ENCODE measurements at regions not wholly inside any gene's neighbourhood (a gene's known extent, or its start where the extent isn't known, plus 50 kb on each side); places are given as distances from the start of the nearest gene placed in this dataset.

DNA sequence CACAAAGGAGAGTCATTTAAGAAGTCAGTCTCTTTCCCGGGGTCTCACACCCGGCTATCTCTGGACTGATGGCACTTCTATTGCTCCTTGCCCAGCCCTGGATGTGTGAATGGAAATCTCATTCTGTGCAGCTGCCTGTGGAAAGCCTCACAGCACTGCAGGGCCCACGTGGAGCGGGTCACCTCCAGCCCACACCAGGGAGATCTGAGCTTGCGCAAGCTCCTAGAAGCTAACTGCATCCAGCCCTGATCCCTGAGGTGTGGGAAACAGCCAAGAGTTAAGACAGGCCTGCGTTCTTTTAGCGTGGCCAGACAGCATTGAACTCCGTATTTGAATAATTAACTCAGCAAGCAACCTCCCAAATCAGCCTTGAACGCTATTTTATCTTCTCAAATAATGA, 150.5 kb downstream of the LRIG2 start:
- FAIRE-seq: no peak
- DNase-seq (ENCODE audit: insufficient read length): no peak
- no peak for TF ChIP-seq TAF1 (IDR thresholded peaks at IDR 0.05; ENCODE audit: borderline replicate concordance, low read depth, low read length)
- TF ChIP-seq POLR2A (IDR thresholded peaks at IDR 0.05; ENCODE audit: low read depth, low read length): no peak
- no peak for TF ChIP-seq POLR2AphosphoS5 (IDR thresholded peaks at IDR 0.05; ENCODE audit: low read depth, low read length)

GRCh38 chr1:113226148-113226547, 153.2 kb downstream of the LRIG2 start:
- TF ChIP-seq POLR2AphosphoS5 (IDR thresholded peaks at IDR 0.05; ENCODE audit: low read depth, low read length) (no peak), POLR2A (IDR thresholded peaks at IDR 0.05; ENCODE audit: low read depth, low read length) (no peak)
- peak; percentile 88 for FAIRE-seq
- peak; percentile 20 for DNase-seq (ENCODE audit: insufficient read length)

GRCh38 chr1:113231866-113232265, 158.4 kb upstream of the MAGI3 start:
- DNase-seq (ENCODE audit: insufficient read length) (no peak), FAIRE-seq (no peak)
- TF ChIP-seq POLR2A (IDR thresholded peaks at IDR 0.05; ENCODE audit: low read depth, low read length): no peak
- TF ChIP-seq POLR2AphosphoS5 (IDR thresholded peaks at IDR 0.05; ENCODE audit: low read depth, low read length): no peak
- no peak for TF ChIP-seq TAF1 (IDR thresholded peaks at IDR 0.05; ENCODE audit: borderline replicate concordance, low read depth, low read length)

DNA sequence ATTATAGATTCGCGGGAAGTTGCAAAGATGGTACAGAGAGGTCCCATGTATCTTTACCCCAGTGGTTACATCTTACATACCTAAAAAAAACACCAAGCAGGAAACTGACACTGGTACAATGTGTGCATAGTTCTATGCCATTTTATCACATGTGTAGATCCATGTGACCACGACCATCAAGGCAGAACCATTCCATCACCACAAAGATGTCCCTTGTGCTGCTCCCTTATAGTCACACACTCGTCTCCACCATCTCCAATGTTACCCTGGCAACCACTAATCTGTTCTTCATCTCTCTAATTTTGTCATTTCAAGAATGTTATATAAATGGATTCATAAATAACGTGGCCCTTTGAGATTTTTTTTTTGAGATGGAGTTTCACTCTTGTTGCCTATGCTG, 156.9 kb upstream of the MAGI3 start:
- DNase-seq (ENCODE audit: insufficient read length) (no peak), FAIRE-seq (no peak)
- TF ChIP-seq POLR2A (IDR thresholded peaks at IDR 0.05; ENCODE audit: low read depth, low read length): no peak
- TF ChIP-seq TAF1 (IDR thresholded peaks at IDR 0.05; ENCODE audit: borderline replicate concordance, low read depth, low read length): no peak
- no peak for TF ChIP-seq POLR2AphosphoS5 (IDR thresholded peaks at IDR 0.05; ENCODE audit: low read depth, low read length)

- TF ChIP-seq POLR2A (IDR thresholded peaks at IDR 0.05; ENCODE audit: low read depth, low read length) (no peak), TAF1 (IDR thresholded peaks at IDR 0.05; ENCODE audit: borderline replicate concordance, low read depth, low read length) (no peak), POLR2AphosphoS5 (IDR thresholded peaks at IDR 0.05; ENCODE audit: low read depth, low read length) (no peak)
- no peak for DNase-seq (ENCODE audit: insufficient read length)
These were observed 149.1 kb upstream of the MAGI3 start for GRCh38 chr1:113241237-113241636.

DNA sequence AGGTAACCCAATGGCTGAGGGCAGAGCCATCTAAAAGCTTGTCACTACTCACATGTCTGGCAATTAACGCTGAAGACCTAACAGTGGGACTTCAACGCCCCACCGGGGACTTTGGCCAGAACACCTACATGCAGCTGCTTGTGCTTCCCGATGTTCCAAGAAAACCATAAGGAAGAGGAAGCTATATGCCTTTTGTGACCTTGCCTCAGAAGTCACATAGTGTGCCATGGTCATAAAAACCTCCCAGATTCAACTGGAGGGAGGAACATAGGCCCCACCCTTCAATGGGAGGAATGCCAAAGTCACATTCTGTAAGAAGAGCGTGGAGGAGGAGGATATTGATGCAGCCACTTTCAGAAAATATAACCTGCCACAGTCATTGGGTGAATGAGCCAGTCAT, 147.8 kb upstream of the MAGI3 start:
- DNase-seq (ENCODE audit: insufficient read length) (no peak), FAIRE-seq (no peak)
- TF ChIP-seq POLR2A (IDR thresholded peaks at IDR 0.05; ENCODE audit: low read depth, low read length) (no peak), POLR2AphosphoS5 (IDR thresholded peaks at IDR 0.05; ENCODE audit: low read depth, low read length) (no peak), TAF1 (IDR thresholded peaks at IDR 0.05; ENCODE audit: borderline replicate concordance, low read depth, low read length) (no peak)

More at GRCh38 chr1:113241237-113241636, 149.1 kb upstream of the MAGI3 start:
- no peak for FAIRE-seq

GRCh38 chr1:113243529-113243928, 146.8 kb upstream of the MAGI3 start:
- TF ChIP-seq TAF1 (IDR thresholded peaks at IDR 0.05; ENCODE audit: borderline replicate concordance, low read depth, low read length): no peak
- no peak for TF ChIP-seq POLR2AphosphoS5 (IDR thresholded peaks at IDR 0.05; ENCODE audit: low read depth, low read length)
- no peak for TF ChIP-seq POLR2A (IDR thresholded peaks at IDR 0.05; ENCODE audit: low read depth, low read length)
- DNase-seq (ENCODE audit: insufficient read length) (no peak), FAIRE-seq (no peak)

DNA sequence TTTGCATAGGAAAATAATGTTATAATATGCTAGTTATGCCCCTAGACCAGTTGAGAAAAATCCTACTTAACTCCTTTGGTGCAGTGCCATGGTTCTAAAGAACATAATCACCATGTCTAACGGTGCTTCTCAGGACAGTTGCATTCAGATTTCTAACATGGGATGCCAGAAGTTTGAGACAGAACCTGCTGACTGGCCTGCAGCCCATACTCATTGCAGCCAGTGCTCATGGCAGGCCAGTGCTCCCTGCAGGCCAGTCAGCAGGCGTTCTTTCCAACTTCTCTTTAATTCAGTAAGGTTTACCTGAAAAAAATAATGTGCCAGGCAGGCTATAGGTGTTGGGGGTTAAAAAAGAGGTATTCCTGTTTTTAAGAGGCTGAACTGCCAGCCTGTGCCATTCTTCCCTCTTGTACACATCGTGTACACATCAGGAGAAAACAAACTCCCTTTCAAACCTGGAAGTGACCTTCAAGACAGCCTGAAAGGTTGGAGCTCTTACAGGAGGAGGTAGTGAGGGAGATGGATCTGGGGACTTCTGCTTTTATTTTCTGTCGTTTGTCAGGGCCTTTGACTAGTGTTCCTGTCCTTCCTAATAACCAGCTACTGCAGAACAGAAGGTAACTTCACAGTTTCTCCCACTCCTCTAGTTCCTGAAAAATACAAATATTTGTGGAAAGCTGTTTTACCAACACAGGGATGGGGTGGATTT, 146.0 kb upstream of the MAGI3 start:
- FAIRE-seq (no peak), DNase-seq (ENCODE audit: insufficient read length) (no peak)
- TF ChIP-seq POLR2AphosphoS5 (IDR thresholded peaks at IDR 0.05; ENCODE audit: low read depth, low read length): no peak
- no peak for TF ChIP-seq POLR2A (IDR thresholded peaks at IDR 0.05; ENCODE audit: low read depth, low read length)
- no peak for TF ChIP-seq TAF1 (IDR thresholded peaks at IDR 0.05; ENCODE audit: borderline replicate concordance, low read depth, low read length)

GRCh38 chr1:113245252-113245651, 145.1 kb upstream of the MAGI3 start:
- DNase-seq (ENCODE audit: insufficient read length): no peak
- no peak for FAIRE-seq
- TF ChIP-seq TAF1 (IDR thresholded peaks at IDR 0.05; ENCODE audit: borderline replicate concordance, low read depth, low read length): no peak

DNA sequence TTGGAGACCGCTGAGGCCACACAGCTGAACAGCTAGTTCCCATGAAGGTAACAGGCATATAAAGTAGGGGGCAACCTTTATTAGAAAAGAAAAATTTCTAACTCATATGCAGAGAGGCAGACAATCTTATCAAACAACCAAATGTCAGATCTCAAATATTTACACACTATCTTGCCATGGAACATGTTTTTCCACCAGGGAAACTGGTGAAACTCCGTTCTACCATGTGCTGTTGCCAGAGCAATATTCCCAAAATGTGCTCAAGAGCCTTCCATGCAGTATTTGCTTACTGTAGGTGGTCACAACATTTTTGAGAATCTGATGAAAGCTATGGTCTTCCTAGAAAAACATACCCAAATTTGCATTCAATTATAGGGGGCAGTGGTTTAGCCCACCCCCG, 143.4 kb upstream of the MAGI3 start:
- DNase-seq (ENCODE audit: insufficient read length) (no peak), FAIRE-seq (no peak)
- TF ChIP-seq TAF1 (IDR thresholded peaks at IDR 0.05; ENCODE audit: borderline replicate concordance, low read depth, low read length): no peak
- TF ChIP-seq POLR2A (IDR thresholded peaks at IDR 0.05; ENCODE audit: low read depth, low read length): no peak

DNA sequence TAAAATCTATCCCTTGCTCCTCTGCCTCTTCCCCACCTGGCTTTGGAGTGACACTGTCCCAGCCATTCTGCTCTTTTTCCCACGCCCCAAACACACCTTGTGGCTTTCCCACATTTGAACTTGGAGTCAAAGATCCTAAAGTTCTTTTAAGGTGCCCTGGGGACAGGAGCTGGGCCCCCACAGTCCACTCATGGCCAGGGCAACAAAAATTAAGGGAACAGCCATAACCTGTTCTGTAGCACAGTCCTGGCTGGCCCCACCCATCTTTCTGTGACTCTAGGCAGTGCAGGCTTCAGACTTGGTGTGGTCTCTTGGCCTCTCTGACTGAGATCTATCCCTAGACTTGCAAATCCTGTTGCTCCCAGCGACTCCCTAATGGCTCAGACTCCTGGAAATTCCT, 143.0 kb upstream of the MAGI3 start:
- TF ChIP-seq TAF1 (IDR thresholded peaks at IDR 0.05; ENCODE audit: borderline replicate concordance, low read depth, low read length) (no peak), POLR2A (IDR thresholded peaks at IDR 0.05; ENCODE audit: low read depth, low read length) (no peak), POLR2AphosphoS5 (IDR thresholded peaks at IDR 0.05; ENCODE audit: low read depth, low read length) (no peak)
- FAIRE-seq (no peak), DNase-seq (ENCODE audit: insufficient read length) (no peak)

GRCh38 chr1:113247782-113248181, 142.5 kb upstream of the MAGI3 start:
- FAIRE-seq (no peak), DNase-seq (ENCODE audit: insufficient read length) (no peak)
- TF ChIP-seq POLR2AphosphoS5 (IDR thresholded peaks at IDR 0.05; ENCODE audit: low read depth, low read length) (no peak), TAF1 (IDR thresholded peaks at IDR 0.05; ENCODE audit: borderline replicate concordance, low read depth, low read length) (no peak), POLR2A (IDR thresholded peaks at IDR 0.05; ENCODE audit: low read depth, low read length) (no peak)

DNA sequence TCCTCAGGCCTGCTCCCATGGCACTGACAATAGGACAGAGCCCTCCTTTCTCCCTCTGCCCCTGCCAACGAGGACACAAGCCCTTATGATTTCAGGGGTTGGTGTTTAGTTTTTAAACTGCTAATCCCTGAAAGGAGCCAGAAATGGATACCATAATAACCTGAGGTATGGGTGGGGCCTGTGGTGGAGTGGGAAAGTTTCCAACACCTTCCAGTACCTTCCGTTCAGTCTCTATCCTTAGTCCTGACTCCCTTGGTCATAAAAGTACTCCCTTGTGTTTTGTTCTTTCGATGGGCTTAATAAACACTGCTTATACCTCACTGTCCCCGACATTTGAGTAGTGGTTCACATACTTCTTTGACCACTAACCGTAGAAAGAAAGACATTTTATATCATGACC, 141.8 kb upstream of the MAGI3 start:
- TF ChIP-seq POLR2AphosphoS5 (IDR thresholded peaks at IDR 0.05; ENCODE audit: low read depth, low read length) (no peak), POLR2A (IDR thresholded peaks at IDR 0.05; ENCODE audit: low read depth, low read length) (no peak), TAF1 (IDR thresholded peaks at IDR 0.05; ENCODE audit: borderline replicate concordance, low read depth, low read length) (no peak)
- FAIRE-seq (no peak), DNase-seq (ENCODE audit: insufficient read length) (no peak)
